BE2C (cell line): ENCODE measurements at regions not wholly inside any gene's neighbourhood (a gene's known extent, or its start where the extent isn't known, plus 50 kb on each side); places are given as distances from the start of the nearest gene placed in this dataset.

Experiments
- DNase-seq: peaks from one replicate; pipeline ENCODE4 v3.0.0-alpha.2; 2020
- H3K27me3 ChIP-seq: fragments of 250-450 bp; sonication (Bioruptor Pico); 2 replicates; pipeline ENCODE4 v1.5.1; 2020; ENCODE audit warnings: mild to moderate bottlenecking
- H3K36me3 ChIP-seq: fragments of 250-450 bp; sonication (Bioruptor Pico); 2 replicates; pipeline ENCODE4 v1.5.1; 2020; ENCODE audit warnings: mild to moderate bottlenecking
- H3K4me1 ChIP-seq: fragments of 250-450 bp; sonication (Bioruptor Pico); 2 replicates; pipeline ENCODE4 v1.5.1; 2020
- H3K4me3 ChIP-seq: 2 replicates; pipeline ENCODE4 v1.5.1; 2011; ENCODE audit warnings: low read depth, low read length
- H3K9me3 ChIP-seq: fragments of 250-450 bp; sonication (Bioruptor Pico); 2 replicates; pipeline ENCODE4 v1.5.1; 2020
- TF ChIP-seq, protein P1 (sequence below): IDR thresholded peaks from 2 replicates; pipeline ENCODE4 v1.5.1; 2012; ENCODE audit warnings: mild to moderate bottlenecking, low read depth, low read length

DNA sequence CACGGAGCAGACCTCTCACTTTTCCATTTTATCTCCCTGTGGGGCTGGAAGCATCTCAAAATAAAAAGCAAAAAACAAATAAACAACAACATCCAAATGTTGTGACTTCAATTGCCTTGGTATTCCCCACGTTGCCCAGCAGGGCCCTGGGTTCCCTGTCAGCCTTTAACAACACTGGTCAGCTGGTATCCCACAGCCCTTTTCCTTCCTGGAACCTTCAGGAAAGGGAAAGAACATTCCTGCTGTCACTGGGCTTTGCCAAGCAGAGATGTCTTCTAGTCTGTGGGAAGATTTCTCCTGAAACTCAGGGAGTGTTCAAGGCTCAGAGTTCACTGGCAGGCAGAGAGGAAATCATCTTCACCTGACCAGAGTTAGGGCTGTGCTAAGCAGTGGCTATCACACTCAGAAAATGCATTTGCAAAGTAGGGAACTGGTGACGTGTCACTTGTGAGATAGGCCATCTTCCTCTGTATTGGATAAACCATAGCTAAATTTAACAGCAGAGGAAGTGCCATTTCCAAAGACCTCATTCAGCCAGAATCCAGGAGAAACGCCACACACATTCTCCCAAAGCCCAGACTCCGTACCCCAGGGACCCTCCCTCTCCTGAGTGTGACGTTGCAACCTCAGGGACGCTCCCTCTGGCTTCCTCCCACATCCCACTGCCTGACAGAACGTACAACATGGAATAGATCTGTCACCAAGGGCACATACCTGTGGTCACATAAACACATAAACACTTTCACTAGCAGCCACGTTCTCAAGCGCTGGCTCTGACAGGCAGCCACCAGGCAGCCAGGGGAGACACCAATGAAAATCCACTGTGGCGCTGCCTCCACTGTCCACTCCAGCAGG lies 274.0 kb upstream of the DAPK1 start:
- DNase-seq: no peak
- Histone ChIP-seq H3K4me1 (no peaks in the 10 kb centered on the region), H3K9me3 (no peaks in the 10 kb centered on the region), H3K36me3 (no peaks in the 10 kb centered on the region), H3K27me3 (no peaks in the 10 kb centered on the region; the same call in 1 of the 2 replicates), H3K4me3 (no peak overlapping the region)
- TF ChIP-seq, protein P1, sequence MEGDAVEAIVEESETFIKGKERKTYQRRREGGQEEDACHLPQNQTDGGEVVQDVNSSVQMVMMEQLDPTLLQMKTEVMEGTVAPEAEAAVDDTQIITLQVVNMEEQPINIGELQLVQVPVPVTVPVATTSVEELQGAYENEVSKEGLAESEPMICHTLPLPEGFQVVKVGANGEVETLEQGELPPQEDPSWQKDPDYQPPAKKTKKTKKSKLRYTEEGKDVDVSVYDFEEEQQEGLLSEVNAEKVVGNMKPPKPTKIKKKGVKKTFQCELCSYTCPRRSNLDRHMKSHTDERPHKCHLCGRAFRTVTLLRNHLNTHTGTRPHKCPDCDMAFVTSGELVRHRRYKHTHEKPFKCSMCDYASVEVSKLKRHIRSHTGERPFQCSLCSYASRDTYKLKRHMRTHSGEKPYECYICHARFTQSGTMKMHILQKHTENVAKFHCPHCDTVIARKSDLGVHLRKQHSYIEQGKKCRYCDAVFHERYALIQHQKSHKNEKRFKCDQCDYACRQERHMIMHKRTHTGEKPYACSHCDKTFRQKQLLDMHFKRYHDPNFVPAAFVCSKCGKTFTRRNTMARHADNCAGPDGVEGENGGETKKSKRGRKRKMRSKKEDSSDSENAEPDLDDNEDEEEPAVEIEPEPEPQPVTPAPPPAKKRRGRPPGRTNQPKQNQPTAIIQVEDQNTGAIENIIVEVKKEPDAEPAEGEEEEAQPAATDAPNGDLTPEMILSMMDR: no peak

DNA sequence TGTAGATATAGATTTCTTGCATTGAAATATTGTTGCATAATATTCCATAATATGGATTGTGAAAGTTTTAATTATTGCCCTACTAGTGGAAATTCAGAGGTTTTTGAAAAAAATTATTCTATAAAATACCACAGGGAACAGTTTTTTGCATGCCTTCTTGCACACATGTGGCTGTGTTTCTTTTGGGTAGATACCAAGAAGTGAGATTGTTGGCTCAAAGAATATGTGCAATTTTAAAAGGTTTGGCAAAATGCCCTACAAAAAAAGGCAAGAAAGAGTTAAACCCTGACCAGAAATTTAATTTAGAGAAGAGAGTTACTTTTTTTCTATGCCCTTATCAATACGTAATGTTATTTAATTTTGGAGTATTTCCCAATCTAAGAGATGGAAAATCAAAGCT lies 270.8 kb upstream of the DAPK1 start:
- no peak for DNase-seq
- Histone ChIP-seq H3K4me3 (no peak overlapping the region), H3K27me3 (no peaks in the 10 kb centered on the region; the same call in 1 of the 2 replicates), H3K9me3 (no peaks in the 10 kb centered on the region), H3K4me1 (no peaks in the 10 kb centered on the region), H3K36me3 (no peaks in the 10 kb centered on the region)
- TF ChIP-seq, protein P1: no peak

DNA sequence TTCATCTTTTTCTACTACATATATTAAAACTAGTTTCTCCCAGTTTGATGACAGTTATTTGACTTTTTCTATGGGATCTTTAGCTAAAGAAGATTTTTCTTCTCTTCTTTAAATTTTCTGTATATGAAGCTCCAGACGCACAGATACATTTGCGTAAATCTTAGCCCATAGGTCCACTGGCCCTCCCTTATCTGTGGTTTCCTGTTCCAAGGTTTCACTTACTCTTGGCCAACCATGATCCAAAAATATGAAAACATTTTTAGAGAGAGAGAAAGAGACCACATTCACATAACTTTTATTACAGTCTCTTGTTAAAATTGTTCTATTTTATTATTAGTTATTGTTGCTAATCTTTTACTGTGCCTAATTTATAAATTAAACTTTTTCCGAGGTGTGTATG lies 270.2 kb upstream of the DAPK1 start:
- TF ChIP-seq, protein P1: no peak
- Histone ChIP-seq H3K36me3 (no peaks in the 10 kb centered on the region), H3K27me3 (no peaks in the 10 kb centered on the region; the same call in 1 of the 2 replicates), H3K4me3 (no peak overlapping the region), H3K4me1 (no peaks in the 10 kb centered on the region), H3K9me3 (no peaks in the 10 kb centered on the region)
- no peak for DNase-seq

DNA sequence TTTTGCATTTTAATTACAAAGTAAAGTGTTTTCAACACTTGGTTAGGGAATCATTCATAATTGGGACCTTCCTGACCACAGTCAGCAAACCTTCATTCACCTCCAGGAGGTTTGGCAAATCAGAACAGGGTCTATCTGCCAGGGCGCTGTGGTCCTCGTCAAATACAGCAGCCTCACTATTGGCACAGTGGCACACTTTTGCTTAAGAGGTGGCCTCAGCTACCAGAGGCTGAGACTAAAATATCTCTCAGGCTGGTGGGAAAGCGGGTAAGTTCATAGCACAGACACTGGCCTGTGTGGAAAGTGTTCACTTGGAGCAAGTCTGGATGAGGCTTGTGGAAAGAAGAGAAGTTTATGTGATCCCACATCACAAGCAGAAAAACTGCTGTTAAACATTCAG lies 268.6 kb upstream of the DAPK1 start:
- no peak for DNase-seq
- H3K36me3 ChIP-seq: no peaks in the 10 kb centered on the region
- no peak overlapping the region for H3K4me3 ChIP-seq
- TF ChIP-seq, protein P1: no peak
- no peaks in the 10 kb centered on the region for H3K4me1 ChIP-seq
- no peaks in the 10 kb centered on the region; the same call in 1 of the 2 replicates for H3K27me3 ChIP-seq
- H3K9me3 ChIP-seq: no peaks in the 10 kb centered on the region

DNA sequence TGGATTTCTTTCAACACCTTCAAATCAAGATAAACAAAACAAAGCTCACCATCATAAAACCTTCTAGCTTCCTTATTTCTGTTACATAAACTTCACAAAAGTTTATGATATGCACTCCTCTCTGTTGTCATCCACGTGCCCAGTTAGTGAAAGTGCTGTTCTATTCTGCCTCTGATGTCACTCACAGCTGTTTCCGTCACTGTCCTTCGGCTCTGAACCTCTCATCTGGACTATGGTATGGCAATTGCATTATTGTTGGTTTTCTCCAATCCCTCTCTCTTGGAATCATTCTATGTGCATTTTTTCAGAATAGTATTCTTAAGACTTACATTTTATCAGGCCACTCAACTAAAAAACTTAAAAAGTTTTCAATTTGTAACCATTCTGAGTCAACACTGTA lies 264.2 kb upstream of the DAPK1 start:
- Histone ChIP-seq H3K4me3 (no peak overlapping the region), H3K9me3 (no peaks in the 10 kb centered on the region), H3K36me3 (no peaks in the 10 kb centered on the region), H3K27me3 (no peaks in the 10 kb centered on the region), H3K4me1 (no peaks in the 10 kb centered on the region)
- TF ChIP-seq, protein P1: no peak
- DNase-seq: no peak

DNA sequence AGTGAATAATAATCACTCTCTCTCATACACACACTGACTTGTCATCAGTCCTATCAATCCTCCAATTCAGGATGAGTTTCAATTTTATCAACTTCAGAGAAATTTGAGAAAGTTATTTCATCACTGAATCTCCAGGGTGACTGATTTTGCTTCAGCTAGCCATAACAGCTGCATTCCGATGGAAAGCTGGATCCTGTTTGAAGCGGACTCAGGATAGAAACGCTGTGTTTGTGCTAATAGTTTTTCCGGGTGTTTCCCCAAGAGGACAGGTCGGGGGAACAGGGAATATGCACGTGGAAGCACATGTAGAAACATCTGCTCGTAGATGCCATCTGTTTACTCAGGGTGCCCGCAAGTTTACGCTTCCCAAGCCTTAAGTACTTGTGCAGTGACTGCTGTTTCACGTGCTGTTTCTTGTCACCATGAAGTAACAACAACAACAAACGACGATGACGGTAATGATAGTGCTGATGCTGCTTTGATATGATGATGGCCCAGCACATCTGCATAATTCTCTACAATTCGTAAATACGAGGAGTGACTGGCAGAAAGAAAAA lies 263.7 kb upstream of the DAPK1 start:
- TF ChIP-seq, protein P1: no peak
- H3K4me1 ChIP-seq: no peaks in the 10 kb centered on the region
- DNase-seq: no peak
- no peak overlapping the region for H3K4me3 ChIP-seq
- no peaks in the 10 kb centered on the region for H3K36me3 ChIP-seq
- no peaks in the 10 kb centered on the region for H3K9me3 ChIP-seq
- H3K27me3 ChIP-seq: no peaks in the 10 kb centered on the region
